B cell (primary cell): ENCODE measurements at regions not wholly inside any gene's neighbourhood (a gene's known extent, or its start where the extent isn't known, plus 50 kb on each side); places are given as distances from the start of the nearest gene placed in this dataset.

Experiments
- CTCF ChIP-seq: fragments of 200-600 bp; IDR thresholded peaks from one replicate; pipeline ENCODE4 v1.8.0; 2022; ENCODE audit warnings: antibody characterized with exemption, mild to moderate bottlenecking
- EZH2 ChIP-seq: IDR thresholded peaks from 2 replicates; pipeline ENCODE4 v1.6.1; 2012; ENCODE audit warnings: borderline replicate concordance, low read depth, mild to moderate bottlenecking, moderate library complexity, low read length; ENCODE audit not compliant: insufficient read depth, poor library complexity, severe bottlenecking

DNA sequence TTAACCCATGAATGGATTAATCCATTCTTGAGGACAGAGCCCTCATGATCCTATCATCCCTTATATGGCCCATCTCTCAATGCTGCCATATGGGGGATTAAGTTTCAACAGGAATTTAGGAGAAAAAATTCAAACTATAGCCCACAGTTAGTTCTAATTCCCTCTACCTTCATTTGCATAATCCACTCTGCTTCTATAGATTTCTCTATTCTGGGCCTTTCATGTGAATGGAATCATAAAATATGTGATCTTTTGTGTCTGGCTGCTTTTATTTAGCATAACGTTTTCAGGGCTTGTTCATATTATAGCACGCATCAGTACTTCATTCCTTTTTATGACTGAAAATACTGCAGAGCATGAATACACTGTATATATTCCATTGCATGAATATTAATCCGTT, 55.4 kb downstream of the CTSL start:
- TF ChIP-seq CTCF = no peak
- TF ChIP-seq EZH2 = no peak
